IMR-90 (cell line): ENCODE measurements at regions not wholly inside any gene's neighbourhood (a gene's known extent, or its start where the extent isn't known, plus 50 kb on each side); places are given as distances from the start of the nearest gene placed in this dataset.

Source experiments
- ATAC-seq: fragments of 200-7000 bp; cut with Tn5 transposase; 2 replicates; pipeline ENCODE4 v1.9.1; 2020; ENCODE audit warnings: low read depth, mild to moderate bottlenecking, moderate library complexity
- BruUV-seq: library from RNA; stranded (reverse); fragments of 400-500 nt; replicated peaks from 2 replicates; lab custom pipeline; 2021; lab: Mats Ljungman, UMichigan
- CTCF ChIA-PET: fragments of 300-600 bp; formaldehyde crosslinking; extraction: SDS; loops from one replicate; lab custom pipeline; 2021; ENCODE audit warnings: antibody characterized with exemption; lab: Yijun Ruan, JAX
- POLR2A ChIA-PET: fragments of 300-600 bp; sonication (Branson Sonifier 250); formaldehyde crosslinking; loops from one replicate; lab custom pipeline; 2022; ENCODE audit warnings: antibody characterized with exemption; ENCODE audit not compliant: unreplicated experiment; lab: Charles Lee
- DNase-seq: peaks from one replicate; pipeline ENCODE4 v3.0.0; 2013
- H2AFZ ChIP-seq: replicated peaks from 2 replicates; pipeline ENCODE3; 2013; ENCODE audit warnings: low read length, mild to moderate bottlenecking; ENCODE audit not compliant: poor library complexity
- H2AK5ac ChIP-seq: 2 replicates; pipeline ENCODE4 v1.6.1; 2013; ENCODE audit warnings: low read depth, low read length, inconsistent platforms
- H2AK9ac ChIP-seq: replicated peaks from 2 replicates; pipeline ENCODE3; 2013; ENCODE audit warnings: mild to moderate bottlenecking, low read depth, low read length, moderate library complexity; ENCODE audit not compliant: poor library complexity
- H2BK120ac ChIP-seq: 2 replicates; pipeline ENCODE4 v1.6.1; 2013; ENCODE audit warnings: low read depth, low read length, inconsistent platforms
- H2BK15ac ChIP-seq: 3 replicates; pipeline ENCODE4 v1.6.1; 2013; ENCODE audit warnings: low read depth, low read length, inconsistent platforms
- H2BK20ac ChIP-seq: 2 replicates; pipeline ENCODE4 v1.6.1; 2013; ENCODE audit warnings: low read depth, mild to moderate bottlenecking, inconsistent platforms, low read length, moderate library complexity
- H2BK5ac ChIP-seq: 2 replicates; pipeline ENCODE4 v1.6.1; 2013; ENCODE audit warnings: mild to moderate bottlenecking, low read depth, low read length, inconsistent platforms; ENCODE audit not compliant: poor library complexity, severe bottlenecking
- H3K14ac ChIP-seq: replicated peaks from 2 replicates; pipeline ENCODE4 v1.6.1; 2013; ENCODE audit warnings: low read depth, low read length, inconsistent platforms
- H3K18ac ChIP-seq: 2 replicates; pipeline ENCODE4 v1.6.1; 2013; ENCODE audit warnings: low read depth, low read length, control low read depth
- H3K23ac ChIP-seq: 2 replicates; pipeline ENCODE4 v1.6.1; 2013; ENCODE audit warnings: low read depth, low read length, inconsistent platforms
- H3K27ac ChIP-seq: 2 replicates; pipeline ENCODE4 v1.5.1; 2013; ENCODE audit warnings: mild to moderate bottlenecking, control low read depth, low read length; ENCODE audit not compliant: insufficient read depth
- H3K27me3 ChIP-seq: 2 replicates; pipeline ENCODE4 v1.6.1; 2013; ENCODE audit warnings: low read length; ENCODE audit not compliant: control insufficient read depth, insufficient read depth
- H3K36me3 ChIP-seq: 2 replicates; pipeline ENCODE4 v1.6.1; 2013; ENCODE audit warnings: low read length, mixed read lengths; ENCODE audit not compliant: control insufficient read depth, insufficient read depth
- H3K4ac ChIP-seq: 2 replicates; pipeline ENCODE4 v1.6.1; 2013; ENCODE audit warnings: low read depth, low read length, inconsistent platforms
- H3K4me1 ChIP-seq: 2 replicates; pipeline ENCODE4 v1.6.1; 2013; ENCODE audit warnings: low read length, mixed read lengths; ENCODE audit not compliant: control insufficient read depth, insufficient read depth
- H3K4me2 ChIP-seq: 2 replicates; pipeline ENCODE4 v1.6.1; 2013; ENCODE audit warnings: low read depth, mild to moderate bottlenecking, control low read depth, low read length, moderate library complexity
- H3K4me3 ChIP-seq: 2 replicates; pipeline ENCODE4 v1.5.1; 2013; ENCODE audit warnings: low read depth, mild to moderate bottlenecking, control low read depth, low read length, moderate library complexity; ENCODE audit not compliant: insufficient read depth
- H3K56ac ChIP-seq: 2 replicates; pipeline ENCODE4 v1.6.1; 2013; ENCODE audit warnings: low read length, inconsistent platforms; ENCODE audit not compliant: insufficient read depth; ENCODE audit errors: extremely low read depth
- H3K79me1 ChIP-seq, 2 experiments: 2 replicates each; pipeline ENCODE4 v1.6.1; 2013; ENCODE audit warnings: low read length in 2 of 2, inconsistent platforms in 1 of 2, low read depth in 1 of 2
- H3K9ac ChIP-seq: 2 replicates; pipeline ENCODE4 v1.6.1; 2013; ENCODE audit warnings: low read depth, low read length, control low read depth
- H3K9me1 ChIP-seq: 2 replicates; pipeline ENCODE4 v1.6.1; 2013; ENCODE audit warnings: low read length, inconsistent platforms; ENCODE audit not compliant: insufficient read depth
- H3K9me3 ChIP-seq: 2 replicates; pipeline ENCODE4 v1.6.1; 2013; ENCODE audit warnings: low read length; ENCODE audit not compliant: control insufficient read depth, insufficient read depth
- H4K20me1 ChIP-seq: 2 replicates; pipeline ENCODE4 v1.6.1; 2013; ENCODE audit warnings: low read length, inconsistent platforms; ENCODE audit not compliant: insufficient read depth
- H4K5ac ChIP-seq: 2 replicates; pipeline ENCODE4 v1.6.1; 2013; ENCODE audit warnings: mild to moderate bottlenecking, low read depth, low read length, control low read depth
- H4K8ac ChIP-seq, 2 experiments: 2 replicates each; pipeline ENCODE4 v1.6.1; 2013; ENCODE audit warnings: low read depth in 2 of 2, low read length in 2 of 2, control low read depth in 1 of 2, inconsistent platforms in 1 of 2
- H4K91ac ChIP-seq: 2 replicates; pipeline ENCODE4 v1.6.1; 2013; ENCODE audit warnings: low read depth, low read length, inconsistent platforms; ENCODE audit not compliant: insufficient read depth
- CEBPB ChIP-seq: IDR thresholded peaks from 2 replicates; pipeline ENCODE4 v1.6.1; 2012; ENCODE audit warnings: low read depth, low read length, improper control_type of control experiment
- MXI1 ChIP-seq: IDR thresholded peaks from 2 replicates; pipeline ENCODE4 v1.6.1; 2012; ENCODE audit warnings: low read depth, mild to moderate bottlenecking, low read length, moderate library complexity, borderline replicate concordance
- RAD21 ChIP-seq: IDR thresholded peaks from 2 replicates; pipeline ENCODE4 v1.6.1; 2012; ENCODE audit warnings: low read length, improper control_type of control experiment
- WGBS, 2 experiments: methylation state at CpG; one replicate each; pipeline versions ENCODE4 v1.1.5 to v1.1.7; 2013; ENCODE audit warnings: missing lambda C conversion rate in 2 of 2; ENCODE audit not compliant: insufficient read length in 1 of 2; ENCODE audit errors: extremely low coverage in 2 of 2; 5-methylcytosine and 5-hydroxymethylcytosine counted together
- dilution Hi-C: fragments of 300-500 bp; cut with HindIII; formaldehyde crosslinking; loops from one replicate; pipeline ENCODE4 v1.14.3; 2018; ENCODE audit warnings: low sequenced_read_pairs; ENCODE audit not compliant: unreplicated experiment
- in situ Hi-C: fragments of 300-500 bp; cut with MboI; formaldehyde crosslinking; loops from 3 replicates; pipeline ENCODE4 v1.14.3; 2019; ENCODE audit warnings: low sequenced_read_pairs, inconsistent platforms, mixed read lengths
- intact Hi-C: fragments of 100-400 bp; cut with micrococcal nuclease; formaldehyde crosslinking; loops from 2 replicates; pipeline ENCODE4 v1.10.0; 2022

DNA sequence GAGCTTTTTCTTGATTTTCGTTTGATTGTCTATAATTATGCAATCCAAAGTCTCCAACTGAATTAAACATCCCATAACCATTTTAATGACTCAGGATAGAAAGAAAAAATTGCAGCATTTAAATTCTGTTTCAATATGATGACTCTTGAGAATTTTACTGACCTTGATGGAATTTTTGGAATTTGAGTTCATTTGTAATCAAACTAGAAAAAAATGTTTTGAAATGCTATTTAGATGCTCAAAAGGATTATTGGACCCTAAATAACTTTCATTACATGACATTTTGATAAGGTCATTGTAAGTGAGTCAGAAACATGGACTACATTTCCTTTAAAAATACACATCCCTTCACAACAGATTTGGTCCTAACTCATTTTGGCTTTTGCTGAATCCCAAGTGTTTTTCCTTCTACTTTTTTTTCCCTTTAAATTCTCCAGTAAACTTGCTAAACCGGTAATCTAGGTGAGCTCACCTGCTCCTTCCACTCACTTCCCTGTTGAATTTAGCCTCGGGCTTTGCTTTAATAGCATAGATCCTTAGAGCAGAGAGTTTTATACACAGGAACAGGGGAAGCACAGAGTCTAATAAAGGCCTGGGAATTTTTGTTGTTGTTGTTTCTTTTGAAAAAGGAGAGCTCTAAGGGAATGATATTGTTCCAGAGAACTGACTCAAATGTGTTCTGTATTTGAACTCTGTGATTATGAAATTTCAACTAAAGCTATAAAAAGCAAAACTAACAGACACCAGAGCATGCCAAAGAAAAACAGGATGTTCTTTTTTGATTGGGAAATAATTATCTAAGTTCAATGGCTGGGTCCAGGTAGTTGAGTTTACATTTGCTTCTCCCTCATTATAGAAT is 1088.2 kb upstream of the CITED2 start:
- Histone ChIP-seq H4K20me1 (no peaks in the 10 kb centered on the region), H3K9me3 (peaks cover 2% of the 10 kb centered on the region; the same call in 1 of the 2 replicates), H4K8ac (peak overlapping the region; percentile 83 to 93), H3K9ac (peak overlapping the region; percentile 39; the same call in 1 of the 2 replicates), H3K36me3 (no peaks in the 10 kb centered on the region), H3K14ac (peak overlapping the region; percentile 34), H3K23ac (peak overlapping the region; percentile 46; the same call in 1 of the 2 replicates), H2BK20ac (peak overlapping the region; percentile 77), H3K4ac (peak overlapping the region; percentile 67), H3K18ac (peak overlapping the region; percentile 97), H3K4me2 (peak overlapping the region; percentile 81; the same call in 1 of the 2 replicates), H3K79me1 (no peaks in the 10 kb centered on the region), H3K27ac (peak overlapping the region; percentile 88), H2AK5ac (no peak overlapping the region), H4K5ac (peak overlapping the region; percentile 93; the same call in 1 of the 2 replicates), H3K9me1 (no peaks in the 10 kb centered on the region), H3K4me3 (no peak overlapping the region), H4K91ac (peak overlapping the region; percentile 73), H3K56ac (peak overlapping the region; percentile 31), H3K27me3 (no peaks in the 10 kb centered on the region), H2BK120ac (peak overlapping the region; percentile 85), H2AFZ (no peak overlapping the region), H3K4me1 (peaks cover 7% of the 10 kb centered on the region), H2AK9ac (no peak overlapping the region), H2BK5ac (peak overlapping the region; percentile 93), H2BK15ac (peak overlapping the region; percentile 62)
- no CpG with 5 or more reads among the region's 3 CpGs for WGBS, 2 experiments
- CTCF ChIA-PET = interaction anchor here (1.0 kb wide), 1 partner anchor 478 kb away, joined by 4 read pairs; no protein-coding TSS in a partner anchor
- DNase-seq (peak; percentile 53), ATAC-seq (peak; percentile 56)
- intact Hi-C loops (no loop called here), dilution Hi-C loops (no loop called here), in situ Hi-C loops (no loop called here)
- no TSS peak for BruUV-seq
- POLR2A ChIA-PET = no interaction called here
- TF ChIP-seq RAD21 (no peak), MXI1 (no peak), CEBPB (peak; percentile 68)
